Choroid plexus epithelial cell (primary cell): ENCODE measurements at regions not wholly inside any gene's neighbourhood (a gene's known extent, or its start where the extent isn't known, plus 50 kb on each side); places are given as distances from the start of the nearest gene placed in this dataset.

ENCODE experiments used
- DNase-seq: peaks from one replicate; pipeline ENCODE4 v3.0.0-alpha.2; 2010; ENCODE audit warnings: low read depth
- H3K4me3 ChIP-seq: 2 replicates; pipeline ENCODE4 v1.5.1; 2011; ENCODE audit warnings: low read depth, mild to moderate bottlenecking, control low read depth, low read length, moderate library complexity
- TF ChIP-seq, protein P1 (sequence below): conservative IDR thresholded peaks from 2 replicates; pipeline ENCODE4 v1.5.1; 2011; ENCODE audit warnings: low read depth, mild to moderate bottlenecking, control low read depth, inconsistent platforms, low read length, moderate library complexity

DNA sequence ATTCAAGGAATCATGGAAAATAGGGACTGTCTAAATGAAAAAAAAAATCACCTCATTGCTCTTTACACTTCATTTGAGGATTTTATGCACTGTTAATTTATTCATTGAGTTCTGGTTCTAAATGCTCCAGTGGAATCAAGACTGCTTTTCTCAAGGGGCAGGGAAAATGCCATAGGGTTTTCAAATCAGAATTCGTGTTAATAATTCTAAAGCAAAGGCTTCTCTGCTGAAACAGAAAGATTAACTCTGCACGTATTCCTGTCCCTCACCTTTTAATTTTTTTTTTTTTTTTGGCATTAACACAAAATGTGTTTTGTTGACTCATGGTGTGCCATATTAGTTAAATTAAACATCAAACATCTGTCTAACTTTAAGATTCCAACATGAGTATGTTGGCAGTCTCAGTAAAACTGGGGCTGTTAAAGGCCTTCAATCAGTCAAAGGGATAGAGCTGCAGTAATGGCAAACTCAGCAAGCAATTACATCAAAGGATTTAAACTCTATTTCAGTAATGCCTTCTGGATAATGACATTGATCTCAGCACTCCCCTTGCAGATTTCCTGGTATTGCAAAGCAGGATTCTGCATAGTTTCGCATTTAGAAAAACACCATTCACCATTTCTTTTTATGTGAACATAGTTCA, 878.1 kb downstream of the RAPGEF2 start:
- no peak for DNase-seq
- TF ChIP-seq, protein P1, sequence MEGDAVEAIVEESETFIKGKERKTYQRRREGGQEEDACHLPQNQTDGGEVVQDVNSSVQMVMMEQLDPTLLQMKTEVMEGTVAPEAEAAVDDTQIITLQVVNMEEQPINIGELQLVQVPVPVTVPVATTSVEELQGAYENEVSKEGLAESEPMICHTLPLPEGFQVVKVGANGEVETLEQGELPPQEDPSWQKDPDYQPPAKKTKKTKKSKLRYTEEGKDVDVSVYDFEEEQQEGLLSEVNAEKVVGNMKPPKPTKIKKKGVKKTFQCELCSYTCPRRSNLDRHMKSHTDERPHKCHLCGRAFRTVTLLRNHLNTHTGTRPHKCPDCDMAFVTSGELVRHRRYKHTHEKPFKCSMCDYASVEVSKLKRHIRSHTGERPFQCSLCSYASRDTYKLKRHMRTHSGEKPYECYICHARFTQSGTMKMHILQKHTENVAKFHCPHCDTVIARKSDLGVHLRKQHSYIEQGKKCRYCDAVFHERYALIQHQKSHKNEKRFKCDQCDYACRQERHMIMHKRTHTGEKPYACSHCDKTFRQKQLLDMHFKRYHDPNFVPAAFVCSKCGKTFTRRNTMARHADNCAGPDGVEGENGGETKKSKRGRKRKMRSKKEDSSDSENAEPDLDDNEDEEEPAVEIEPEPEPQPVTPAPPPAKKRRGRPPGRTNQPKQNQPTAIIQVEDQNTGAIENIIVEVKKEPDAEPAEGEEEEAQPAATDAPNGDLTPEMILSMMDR: no peak
- H3K4me3 ChIP-seq: no peak overlapping the region

GRCh38 chr4:159981469-159981856, 878.6 kb downstream of the RAPGEF2 start:
- H3K4me3 ChIP-seq: no peak overlapping the region
- TF ChIP-seq, protein P1: no peak
- no peak for DNase-seq

DNA sequence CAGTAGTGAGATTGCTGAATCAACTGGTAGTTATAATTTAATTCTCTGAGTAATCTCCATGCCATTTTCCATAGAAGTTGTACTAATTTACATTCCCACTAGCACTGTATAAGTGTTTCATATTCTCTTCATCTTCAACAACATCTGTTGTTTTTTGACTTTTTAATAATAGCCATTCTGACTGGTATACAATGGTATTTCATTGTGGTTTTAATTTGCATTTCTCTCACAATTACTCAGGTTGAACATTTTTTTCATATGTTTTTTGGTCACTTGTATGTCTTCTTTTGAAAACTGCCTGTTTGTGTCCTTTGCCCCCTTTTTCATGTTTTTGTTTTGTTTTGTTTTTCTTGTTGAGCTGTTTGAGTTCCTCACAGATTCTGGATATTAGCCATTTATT, 880.2 kb downstream of the RAPGEF2 start:
- TF ChIP-seq, protein P1: no peak
- H3K4me3 ChIP-seq: no peak overlapping the region
- DNase-seq: no peak

GRCh38 chr4:160009656-160010493, 907.0 kb downstream of the RAPGEF2 start:
- peak; percentile 1 for DNase-seq
- no peak overlapping the region for H3K4me3 ChIP-seq
- TF ChIP-seq, protein P1: no peak

DNA sequence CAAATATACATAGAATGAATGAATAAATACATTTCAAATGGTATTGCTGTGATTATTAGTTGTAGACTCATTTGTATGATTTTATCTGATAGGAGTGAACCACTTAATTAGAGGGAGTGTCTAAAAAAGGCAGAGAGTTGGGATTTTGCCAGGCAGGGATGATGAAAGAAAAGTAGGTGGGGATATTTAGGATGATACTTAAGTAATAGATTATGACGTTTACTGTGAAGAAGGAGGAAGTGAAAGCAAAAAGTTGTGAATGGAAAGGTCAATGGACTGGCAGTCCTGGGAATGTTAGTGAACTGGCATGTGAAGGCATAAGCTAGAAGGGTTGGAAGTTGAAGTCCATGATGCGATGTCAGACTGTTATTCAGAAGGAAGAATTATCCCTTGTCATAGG, 917.1 kb downstream of the RAPGEF2 start:
- DNase-seq: no peak

GRCh38 chr4:160020804-160021203, 917.9 kb downstream of the RAPGEF2 start:
- no peak for DNase-seq
- H3K4me3 ChIP-seq: no peak overlapping the region
- TF ChIP-seq, protein P1: no peak

More for the DNA sequence above, 917.1 kb downstream of the RAPGEF2 start:
- TF ChIP-seq, protein P1: no peak
- no peak overlapping the region for H3K4me3 ChIP-seq

DNA sequence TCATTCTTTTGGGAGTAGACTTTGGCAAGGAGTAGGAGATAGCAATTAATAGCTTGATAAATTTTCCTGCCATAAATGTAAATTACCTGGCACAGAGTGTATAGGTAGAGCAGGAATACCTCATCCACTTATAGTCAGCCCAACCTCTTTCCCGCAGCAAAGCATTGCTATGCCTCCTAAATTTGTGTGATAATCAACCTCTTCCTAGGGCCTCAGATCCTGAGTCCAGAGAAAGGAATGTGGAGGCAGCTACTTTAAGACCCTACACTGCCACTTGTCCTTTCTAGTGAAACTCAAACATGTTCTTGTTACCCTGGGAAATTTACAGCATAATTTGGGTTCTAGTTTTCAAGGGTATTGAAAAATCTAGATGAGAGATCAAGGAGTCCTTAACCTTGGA, 919.0 kb downstream of the RAPGEF2 start:
- TF ChIP-seq, protein P1: no peak
- no peak overlapping the region for H3K4me3 ChIP-seq
- DNase-seq: no peak
